ENCODE measurements at regions not wholly inside any gene's neighbourhood (a gene's known extent, or its start where the extent isn't known, plus 50 kb on each side); places are given as distances from the start of the nearest gene placed in this dataset.
"Not testable (repeated sequence)": the region's sequence is repeated elsewhere in the genome, so short reads cannot be mapped to it uniquely, and the experiment has no call there.

DNA sequence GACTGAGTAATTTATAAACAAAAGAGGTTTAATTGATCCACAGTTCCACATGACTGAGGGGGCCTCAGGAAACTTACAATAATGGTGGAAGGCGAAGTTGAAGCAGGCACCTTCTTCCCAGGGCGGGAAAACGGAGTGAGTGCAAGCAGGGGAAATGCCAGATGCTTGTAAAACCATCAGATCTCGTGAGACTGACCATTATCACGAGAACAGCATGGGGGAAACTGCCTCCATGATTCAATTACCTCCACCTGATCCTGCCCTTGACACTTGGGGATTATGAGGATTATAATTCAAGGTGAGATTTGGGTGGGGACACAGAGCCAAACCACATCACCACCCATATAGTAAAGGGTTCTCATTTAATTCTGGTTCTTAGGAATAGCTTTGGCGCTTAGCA, 219.5 kb upstream of the ATP5MC3 start:
- DNase-seq, result no peak

GRCh38 chr2:175399326-175399725, 217.8 kb upstream of the ATP5MC3 start:
- DNase-seq, result no peak

DNA sequence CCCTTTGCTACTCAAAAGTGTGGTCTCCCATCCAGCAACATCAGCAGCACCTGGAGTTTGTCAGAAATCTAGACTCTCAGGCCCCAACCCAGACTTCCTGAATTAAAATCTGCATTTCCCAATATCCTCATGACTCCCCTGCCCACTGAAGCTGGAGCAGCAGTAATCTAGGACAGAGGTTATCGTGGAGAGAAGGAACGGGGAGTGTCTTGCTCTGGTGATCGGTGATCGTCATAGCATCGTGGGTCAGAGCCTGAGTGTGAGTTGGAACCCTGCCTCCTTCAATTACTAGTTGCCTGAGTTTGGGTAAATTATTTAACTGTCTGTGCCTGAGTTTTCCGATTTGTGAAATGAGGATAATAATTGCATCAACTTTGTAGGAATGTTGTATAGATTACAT, 217.3 kb upstream of the ATP5MC3 start:
- no peak for DNase-seq

DNA sequence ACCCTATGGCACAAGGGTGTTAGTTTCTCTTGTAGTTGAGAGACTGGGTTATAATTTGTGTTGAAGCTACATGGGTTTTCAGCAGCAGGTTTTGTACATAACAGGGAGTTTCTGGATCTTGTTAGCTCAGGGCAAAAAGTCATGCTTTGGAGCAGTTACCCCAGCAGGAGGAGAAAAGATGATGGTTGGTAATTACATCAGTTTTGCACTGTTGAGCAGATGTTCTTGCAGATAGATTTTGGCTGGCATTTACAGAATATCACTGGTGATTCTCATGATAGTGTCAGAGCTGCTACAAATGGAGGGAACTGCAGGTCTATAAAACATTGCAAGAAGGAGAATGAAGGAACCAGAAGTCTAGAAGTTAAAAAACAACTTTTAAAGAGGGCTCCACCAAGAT, 215.2 kb upstream of the ATP5MC3 start:
- DNase-seq, result no peak

DNA sequence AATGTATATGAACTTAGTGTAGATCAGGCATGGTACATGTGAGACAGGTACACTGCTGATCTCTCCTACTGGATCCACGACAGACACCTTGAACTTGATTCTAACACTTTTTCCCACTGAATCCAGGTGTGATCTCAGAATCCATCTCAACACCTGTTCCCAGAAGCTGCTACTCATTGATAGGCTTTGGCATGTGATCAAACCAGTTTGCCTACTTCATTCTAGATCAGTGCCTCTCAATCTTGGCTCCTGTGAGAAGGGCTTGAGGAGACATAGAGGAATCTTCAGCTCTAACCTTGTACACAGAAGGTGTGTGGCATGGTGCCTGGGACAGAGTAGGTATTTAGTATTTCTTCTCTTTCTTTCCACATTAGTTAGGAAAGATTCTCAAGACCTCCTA, 212.3 kb upstream of the ATP5MC3 start:
- DNase-seq, result no peak

GRCh38 chr2:175383286-175383685, 201.8 kb upstream of the ATP5MC3 start:
- DNase-seq, result no peak

- DNase-seq, result no peak
Measured at GRCh38 chr2:175373729-175374128, 192.2 kb upstream of the ATP5MC3 start.

DNA sequence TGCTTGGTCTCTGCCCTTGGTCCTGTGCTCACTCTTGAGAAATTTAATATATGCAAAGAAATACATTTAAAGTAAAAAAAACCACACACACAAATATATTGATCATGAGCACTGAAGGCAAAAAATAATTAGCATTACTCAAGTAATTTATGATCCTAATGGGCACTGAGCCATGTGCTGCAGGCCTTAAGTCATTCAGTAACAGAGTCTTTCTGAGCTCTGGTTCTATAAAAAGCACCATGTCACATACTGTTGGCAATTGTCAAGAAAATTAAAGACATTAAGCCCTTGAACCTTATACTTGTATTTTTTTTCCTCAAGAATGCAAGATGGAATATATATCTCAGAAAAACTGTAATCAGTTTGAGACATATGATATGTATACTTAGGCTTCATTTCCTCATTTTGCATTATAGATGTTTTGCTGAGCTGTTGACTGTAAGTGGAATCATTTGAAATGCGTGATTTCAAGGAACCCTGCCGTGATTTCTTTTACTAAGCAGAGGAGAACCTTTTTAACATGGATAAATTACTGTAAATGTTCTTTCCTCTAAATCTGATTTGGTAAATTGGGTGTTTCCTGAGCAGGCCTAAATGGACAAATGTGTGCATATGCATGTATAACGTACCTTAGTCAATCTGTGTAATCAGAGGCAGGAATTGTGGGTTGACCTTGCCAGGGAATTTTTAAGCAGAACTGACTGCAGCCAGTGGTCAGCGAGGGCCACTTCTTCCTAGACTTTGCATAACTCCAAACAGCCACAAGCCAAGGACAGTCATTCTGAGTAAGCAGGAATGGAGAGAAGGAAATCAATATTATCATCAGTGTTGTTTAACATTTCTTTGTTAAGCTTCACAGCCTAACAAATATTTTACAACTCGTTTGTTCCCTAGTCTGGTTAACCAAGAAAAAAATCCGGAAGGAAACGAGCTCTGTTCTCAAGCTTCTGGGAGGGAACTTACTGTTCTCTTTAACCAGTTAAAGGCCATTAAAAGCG, 191.5 kb upstream of the ATP5MC3 start:
- DNase-seq, result peak; percentile 65 to 74

GRCh38 chr2:175371378-175371777, 189.9 kb upstream of the ATP5MC3 start:
- no peak for DNase-seq

DNA sequence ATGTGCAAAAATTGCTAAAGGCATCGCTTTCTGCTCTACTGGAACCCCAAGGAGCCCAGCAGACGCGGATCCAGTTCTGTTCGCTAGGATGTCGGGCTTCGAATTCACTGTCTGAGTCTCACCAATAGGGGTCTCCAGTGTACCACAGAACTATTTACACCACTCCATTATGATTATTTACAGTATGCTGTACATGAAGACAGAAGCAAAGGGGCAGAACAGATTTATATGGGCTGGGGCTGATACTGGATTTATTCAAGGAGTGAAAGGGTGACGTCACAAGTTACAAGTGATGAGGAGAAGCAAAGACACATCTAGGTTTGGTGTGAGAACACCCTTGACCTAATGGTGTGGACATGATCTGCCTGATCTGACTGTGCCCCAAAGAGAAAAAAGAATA, 185.3 kb upstream of the ATP5MC3 start:
- peak; percentile 24 to 71 for DNase-seq

- DNase-seq, result no peak
Measured at GRCh38 chr2:175363699-175364098, 182.2 kb upstream of the ATP5MC3 start.

DNA sequence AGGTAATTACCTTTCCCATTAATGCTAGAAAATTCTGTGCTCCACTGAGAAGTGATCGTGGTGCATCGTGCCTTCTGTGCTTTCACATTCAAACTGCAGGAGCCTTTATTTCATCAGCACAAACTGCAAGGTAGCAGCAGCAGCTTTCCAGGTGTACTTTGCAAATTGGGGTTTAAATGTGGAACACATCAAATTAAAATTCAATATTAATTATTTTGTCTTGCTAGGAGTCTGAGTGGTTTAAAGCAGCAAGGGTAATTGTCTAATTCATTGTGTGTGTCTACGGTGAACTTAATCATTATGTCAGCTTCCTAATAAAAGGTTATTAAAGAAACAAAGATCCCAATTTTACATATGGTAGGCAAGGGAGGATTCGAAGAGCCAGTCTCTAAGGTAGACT, 180.8 kb upstream of the ATP5MC3 start:
- no peak for DNase-seq

DNA sequence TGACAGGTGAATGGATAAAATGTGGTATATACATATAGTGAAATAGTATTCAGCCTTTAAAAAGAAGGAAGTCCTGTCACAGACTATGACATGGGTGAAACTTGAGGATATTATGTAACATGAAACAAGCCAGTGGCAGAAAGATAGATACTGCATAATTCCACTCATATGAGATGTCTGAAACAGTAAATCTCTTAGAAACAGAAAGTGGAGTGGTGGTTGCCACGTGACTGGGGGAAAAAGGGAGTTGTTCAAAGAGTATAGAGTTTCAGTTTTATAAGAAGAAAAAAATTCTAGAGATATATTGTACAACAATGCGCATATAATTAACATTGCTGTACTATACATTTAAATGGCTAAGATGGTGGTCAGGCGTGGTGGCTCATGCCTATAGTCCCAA, 178.2 kb upstream of the ATP5MC3 start:
- no peak for DNase-seq

DNA sequence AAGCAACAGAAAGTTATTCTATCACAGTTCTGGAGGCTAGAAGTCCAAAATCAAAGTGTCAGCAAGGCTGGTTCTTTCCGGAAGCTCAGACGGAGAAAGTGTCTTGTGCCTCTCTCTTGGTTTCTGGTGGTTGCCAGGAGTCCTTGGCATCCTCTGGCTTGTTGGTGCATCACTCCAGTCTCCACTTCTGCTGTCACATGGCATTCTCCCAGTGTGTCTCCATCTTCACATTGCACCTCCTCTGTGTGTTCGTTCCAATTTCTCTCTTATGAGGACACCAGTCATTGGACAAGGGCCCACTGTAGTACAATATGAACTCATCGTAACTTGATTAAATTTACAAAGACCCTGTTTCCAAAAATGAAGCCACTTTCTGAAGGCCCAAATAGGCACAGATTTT, 175.4 kb upstream of the ATP5MC3 start:
- DNase-seq, result no peak

- no peak for DNase-seq
Measured at GRCh38 chr2:175355246-175355645, 173.7 kb upstream of the ATP5MC3 start.

DNA sequence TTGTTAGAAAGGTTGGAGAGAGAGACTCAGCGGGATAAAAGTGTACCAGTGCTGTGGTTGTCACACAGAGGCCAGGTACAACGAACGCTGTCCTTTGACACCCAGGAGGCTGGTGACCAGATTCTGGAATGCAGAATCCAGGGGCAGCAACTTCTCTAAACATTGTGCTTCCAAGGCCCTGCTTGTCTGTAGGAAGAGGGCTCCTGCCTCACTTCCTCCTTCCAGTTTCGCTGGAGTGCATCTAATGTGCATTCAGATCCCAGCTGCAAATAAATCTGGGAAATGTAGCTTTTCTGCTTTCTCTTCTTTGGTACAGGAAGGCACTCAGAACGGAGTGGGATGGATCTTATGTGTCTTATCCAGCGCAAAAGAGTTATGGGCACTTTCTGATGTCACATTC, 171.8 kb upstream of the ATP5MC3 start:
- DNase-seq, result no peak

GRCh38 chr2:175351512-175351911, 170.0 kb upstream of the ATP5MC3 start:
- no peak for DNase-seq

DNA sequence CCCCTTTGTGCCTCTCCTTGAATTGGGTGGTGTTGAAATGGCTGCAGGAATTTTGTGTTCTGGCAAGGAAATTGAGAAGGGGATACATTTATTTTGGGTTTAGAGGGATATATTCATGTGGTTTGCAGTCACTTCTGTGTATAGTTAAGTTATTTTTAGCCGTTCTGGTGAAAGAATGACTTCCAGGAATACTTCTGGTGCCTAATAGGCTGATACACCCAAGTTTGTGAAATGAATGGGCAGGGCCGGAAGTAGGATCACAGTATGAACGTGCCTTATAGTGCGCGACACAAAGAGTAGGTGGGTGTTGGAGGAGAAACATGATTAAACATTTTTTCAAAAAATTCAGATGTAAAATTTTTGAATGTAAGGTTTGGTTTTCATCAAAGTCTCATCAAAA, 168.6 kb upstream of the ATP5MC3 start:
- DNase-seq, result no peak

- no peak for DNase-seq
Measured at GRCh38 chr2:175342085-175342484, 160.6 kb upstream of the ATP5MC3 start.

GRCh38 chr2:175330195-175330594, 148.7 kb upstream of the ATP5MC3 start:
- no peak for DNase-seq

DNA sequence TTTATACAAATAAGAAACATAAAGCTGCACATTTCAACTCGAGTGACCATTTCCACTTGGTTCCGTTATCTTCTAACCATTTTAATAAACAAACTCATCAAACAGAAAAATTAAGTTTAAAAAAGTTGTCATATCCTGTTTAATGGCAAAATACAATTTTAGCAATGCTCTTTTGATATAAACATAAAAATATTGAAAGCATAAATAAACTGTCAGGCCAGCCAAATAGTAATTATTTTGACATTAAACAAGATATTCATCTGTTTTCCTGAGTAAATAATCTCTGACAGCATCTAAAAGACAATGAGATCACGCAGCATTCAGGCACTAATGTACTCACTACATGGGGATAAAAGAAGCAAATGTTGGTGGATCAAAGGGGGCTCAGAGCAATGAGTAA, 145.3 kb upstream of the ATP5MC3 start:
- no peak for DNase-seq

DNA sequence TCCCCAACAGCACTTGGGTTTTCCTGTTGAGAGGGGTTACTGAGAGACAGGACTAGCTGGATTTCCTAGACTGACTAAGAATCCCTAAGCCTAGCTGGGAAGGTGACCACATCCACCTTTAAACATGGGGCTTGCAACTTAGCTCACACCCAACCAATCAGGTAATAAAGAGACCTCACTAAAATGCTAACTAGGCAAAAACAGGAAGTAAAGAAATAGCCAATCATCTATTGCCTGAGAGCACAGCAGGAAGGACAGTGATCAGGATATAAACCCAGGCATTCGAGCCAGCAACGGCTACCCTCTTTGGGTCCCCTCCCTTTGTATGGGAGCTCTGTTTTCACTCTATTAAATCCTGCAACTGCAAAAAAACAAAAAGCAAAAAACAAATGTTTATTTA, 144.7 kb upstream of the ATP5MC3 start:
- DNase-seq, result not testable (repeated sequence)

DNA sequence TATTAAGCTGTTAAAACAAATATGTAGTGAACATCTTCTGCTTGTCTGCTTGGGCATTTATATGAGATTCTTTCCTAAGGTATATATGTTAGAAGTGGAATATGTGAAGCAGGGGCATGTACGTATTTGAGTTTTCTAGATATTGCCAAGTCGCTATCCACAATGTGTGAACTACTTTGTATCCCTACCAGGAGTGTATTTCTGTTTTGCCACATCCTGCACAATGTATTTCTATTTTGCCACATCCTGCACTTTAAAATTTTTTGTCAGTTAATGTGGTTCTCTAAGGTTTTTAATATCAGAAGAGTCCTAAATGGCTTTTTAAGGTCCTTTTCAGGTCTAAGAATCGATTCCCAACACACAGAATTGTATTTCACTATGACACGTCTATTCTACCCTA, 141.7 kb upstream of the ATP5MC3 start:
- no peak for DNase-seq

DNA sequence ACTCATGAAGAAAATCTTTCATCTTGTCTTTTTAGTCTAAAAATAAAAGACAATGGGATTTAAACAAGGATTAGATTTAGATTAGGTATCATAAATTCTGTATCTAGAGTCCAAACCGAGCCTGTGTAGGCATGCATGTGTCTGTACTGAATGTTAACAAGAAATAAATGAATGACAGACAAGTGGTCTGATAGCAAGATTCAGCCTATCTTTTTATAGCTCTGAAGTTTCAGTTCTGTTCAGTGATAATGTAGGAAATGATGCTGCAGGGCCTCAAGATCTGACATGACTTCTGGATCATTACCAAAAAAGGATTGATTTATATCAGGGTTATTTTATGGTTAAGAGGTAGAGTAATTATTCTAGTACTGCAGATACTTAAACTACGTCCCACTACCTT, 137.0 kb upstream of the ATP5MC3 start:
- DNase-seq, result no peak

DNA sequence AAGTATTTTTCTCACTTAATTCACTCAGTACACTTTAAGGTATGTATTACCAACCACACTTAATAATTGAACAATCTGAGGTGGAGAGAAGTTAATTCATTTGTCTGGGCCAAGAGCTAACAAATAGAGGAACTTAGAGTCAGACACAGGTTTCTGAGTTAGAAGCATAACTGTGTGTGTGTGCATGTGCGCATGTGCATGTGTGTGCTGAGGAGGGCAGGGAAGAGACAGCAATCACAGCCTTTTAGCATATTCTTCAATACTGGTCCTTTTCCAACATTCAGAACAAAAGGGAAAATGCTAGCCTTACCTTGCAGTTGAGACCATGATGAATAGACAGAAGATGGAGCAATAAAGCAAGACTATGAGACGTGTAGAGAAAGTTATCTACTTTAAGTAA, 136.2 kb upstream of the ATP5MC3 start:
- no peak for DNase-seq

Data from inflammatory macrophage treated with lipopolysaccharide for 1 hour (primary cell).